Nephron progenitor cell (in vitro differentiated cells): ENCODE measurements at regions not wholly inside any gene's neighbourhood (a gene's known extent, or its start where the extent isn't known, plus 50 kb on each side); places are given as distances from the start of the nearest gene placed in this dataset.

ENCODE experiments used
- DNase-seq: peaks from one replicate; pipeline ENCODE4 v3.0.0; 2021
- H3K27ac Mint-ChIP-seq: 2 replicates; pipeline ENCODE4 v1.8.0; 2021; ENCODE audit warnings: mild to moderate bottlenecking, moderate library complexity, mixed read lengths
- H3K27me3 Mint-ChIP-seq: 2 replicates; pipeline ENCODE4 v1.8.0; 2021; ENCODE audit warnings: mild to moderate bottlenecking, low read depth, mixed read lengths; ENCODE audit not compliant: poor library complexity
- H3K36me3 Mint-ChIP-seq: 2 replicates; pipeline ENCODE4 v1.8.0; 2021; ENCODE audit warnings: low read depth, mixed read lengths
- H3K4me1 Mint-ChIP-seq: 2 replicates; pipeline ENCODE4 v1.8.0; 2021; ENCODE audit warnings: mixed read lengths
- H3K4me3 Mint-ChIP-seq: 2 replicates; pipeline ENCODE4 v1.8.0; 2021; ENCODE audit warnings: mild to moderate bottlenecking, moderate library complexity, mixed read lengths
- H3K9me3 Mint-ChIP-seq: 2 replicates; pipeline ENCODE4 v1.8.0; 2021; ENCODE audit warnings: mild to moderate bottlenecking, moderate library complexity, mixed read lengths
- TF ChIP-seq, protein P1 (sequence below): fragments of 200-600 bp; sonication (generic); IDR thresholded peaks from 2 replicates; pipeline ENCODE4 v1.5.0; 2021; ENCODE audit warnings: antibody characterized with exemption

DNA sequence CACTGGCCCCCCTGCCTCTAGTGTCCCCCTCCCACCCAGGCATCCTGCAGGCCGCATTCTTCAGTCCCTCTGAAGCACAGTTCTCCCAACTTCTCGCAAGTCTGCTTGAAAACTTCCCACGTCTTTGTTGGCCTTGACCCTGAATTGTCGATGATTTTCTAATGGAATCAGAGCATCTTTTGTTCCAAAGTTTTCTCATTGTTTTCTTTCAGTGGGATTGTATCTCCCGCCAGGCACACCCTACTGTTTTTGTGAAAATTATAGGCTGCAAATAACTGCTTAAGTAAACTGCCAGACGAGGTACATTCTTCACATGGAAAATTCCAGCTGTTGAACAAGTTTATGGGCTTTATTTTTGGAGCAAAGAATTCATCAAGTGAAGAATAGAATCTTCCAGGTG is 122.6 kb upstream of the SLC25A48 start:
- peaks cover 10% of the 10 kb centered on the region for H3K27me3 Mint-ChIP-seq
- H3K4me1 Mint-ChIP-seq = peaks cover 22% of the 10 kb centered on the region
- H3K27ac Mint-ChIP-seq = no peak overlapping the region
- DNase-seq = no peak
- TF ChIP-seq, protein P1, sequence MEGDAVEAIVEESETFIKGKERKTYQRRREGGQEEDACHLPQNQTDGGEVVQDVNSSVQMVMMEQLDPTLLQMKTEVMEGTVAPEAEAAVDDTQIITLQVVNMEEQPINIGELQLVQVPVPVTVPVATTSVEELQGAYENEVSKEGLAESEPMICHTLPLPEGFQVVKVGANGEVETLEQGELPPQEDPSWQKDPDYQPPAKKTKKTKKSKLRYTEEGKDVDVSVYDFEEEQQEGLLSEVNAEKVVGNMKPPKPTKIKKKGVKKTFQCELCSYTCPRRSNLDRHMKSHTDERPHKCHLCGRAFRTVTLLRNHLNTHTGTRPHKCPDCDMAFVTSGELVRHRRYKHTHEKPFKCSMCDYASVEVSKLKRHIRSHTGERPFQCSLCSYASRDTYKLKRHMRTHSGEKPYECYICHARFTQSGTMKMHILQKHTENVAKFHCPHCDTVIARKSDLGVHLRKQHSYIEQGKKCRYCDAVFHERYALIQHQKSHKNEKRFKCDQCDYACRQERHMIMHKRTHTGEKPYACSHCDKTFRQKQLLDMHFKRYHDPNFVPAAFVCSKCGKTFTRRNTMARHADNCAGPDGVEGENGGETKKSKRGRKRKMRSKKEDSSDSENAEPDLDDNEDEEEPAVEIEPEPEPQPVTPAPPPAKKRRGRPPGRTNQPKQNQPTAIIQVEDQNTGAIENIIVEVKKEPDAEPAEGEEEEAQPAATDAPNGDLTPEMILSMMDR = no peak
- no peak overlapping the region for H3K4me3 Mint-ChIP-seq
- H3K9me3 Mint-ChIP-seq = no peaks in the 10 kb centered on the region
- no peaks in the 10 kb centered on the region for H3K36me3 Mint-ChIP-seq

DNA sequence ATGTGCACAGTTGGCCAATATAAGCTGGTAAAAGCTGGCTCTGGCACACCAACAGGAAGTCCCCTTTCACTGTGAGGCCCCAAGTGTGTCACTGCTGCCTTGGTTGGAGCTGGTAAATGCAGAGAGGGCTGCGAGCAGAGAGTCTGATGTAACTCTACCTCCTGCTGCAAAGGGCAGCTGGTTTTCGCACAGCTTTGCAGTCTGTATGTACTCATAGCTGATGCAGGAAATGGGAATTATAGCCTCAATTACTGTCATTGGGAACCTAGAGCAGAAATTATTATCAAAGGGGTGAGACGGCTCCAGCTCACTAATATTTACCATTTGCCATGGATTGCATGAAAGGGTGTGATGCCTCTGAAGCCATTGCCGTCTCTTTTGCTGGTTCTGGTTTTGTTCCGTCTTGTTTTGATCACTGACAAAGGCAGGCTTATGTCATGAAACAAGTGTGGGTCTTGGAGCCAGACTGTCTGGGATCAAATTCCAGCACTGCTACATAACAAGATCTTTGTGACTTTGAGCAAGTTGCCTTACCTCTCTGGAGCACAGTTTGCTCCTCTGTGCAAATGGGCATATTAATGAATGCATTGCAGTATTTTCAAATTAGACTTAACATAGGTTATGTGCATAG is 124.3 kb upstream of the SLC25A48 start:
- no peak overlapping the region for H3K27ac Mint-ChIP-seq
- DNase-seq = no peak

DNA sequence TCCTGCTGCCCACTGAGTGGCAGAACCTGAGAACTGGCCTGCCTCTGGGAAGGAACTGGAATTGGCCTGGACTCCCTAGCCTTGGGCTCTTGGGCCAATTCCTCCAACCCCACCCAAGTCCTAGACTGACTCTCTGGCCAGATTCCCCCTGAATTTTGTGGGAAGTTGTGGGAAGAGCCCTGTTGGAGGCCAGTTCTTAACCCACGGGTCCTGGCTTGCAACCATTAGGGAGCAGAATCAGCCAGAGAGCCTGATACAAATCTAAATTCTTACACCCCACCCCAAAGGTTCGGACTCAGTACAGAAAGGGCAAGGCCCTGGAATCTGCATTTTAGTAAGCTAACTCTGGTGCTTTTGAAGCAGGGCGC is 125.3 kb upstream of the SLC25A48 start:
- no peak for DNase-seq
- Mint-ChIP-seq H3K9me3 (no peaks in the 10 kb centered on the region), H3K36me3 (no peaks in the 10 kb centered on the region), H3K27ac (no peak overlapping the region), H3K27me3 (peaks cover 10% of the 10 kb centered on the region), H3K4me3 (no peak overlapping the region), H3K4me1 (peaks cover 41% of the 10 kb centered on the region)
- TF ChIP-seq, protein P1 = no peak

More for the DNA sequence above, 124.3 kb upstream of the SLC25A48 start:
- TF ChIP-seq, protein P1 = no peak
- Mint-ChIP-seq H3K4me3 (no peak overlapping the region), H3K4me1 (peaks cover 39% of the 10 kb centered on the region), H3K27me3 (peaks cover 10% of the 10 kb centered on the region), H3K36me3 (no peaks in the 10 kb centered on the region), H3K9me3 (no peaks in the 10 kb centered on the region)

DNA sequence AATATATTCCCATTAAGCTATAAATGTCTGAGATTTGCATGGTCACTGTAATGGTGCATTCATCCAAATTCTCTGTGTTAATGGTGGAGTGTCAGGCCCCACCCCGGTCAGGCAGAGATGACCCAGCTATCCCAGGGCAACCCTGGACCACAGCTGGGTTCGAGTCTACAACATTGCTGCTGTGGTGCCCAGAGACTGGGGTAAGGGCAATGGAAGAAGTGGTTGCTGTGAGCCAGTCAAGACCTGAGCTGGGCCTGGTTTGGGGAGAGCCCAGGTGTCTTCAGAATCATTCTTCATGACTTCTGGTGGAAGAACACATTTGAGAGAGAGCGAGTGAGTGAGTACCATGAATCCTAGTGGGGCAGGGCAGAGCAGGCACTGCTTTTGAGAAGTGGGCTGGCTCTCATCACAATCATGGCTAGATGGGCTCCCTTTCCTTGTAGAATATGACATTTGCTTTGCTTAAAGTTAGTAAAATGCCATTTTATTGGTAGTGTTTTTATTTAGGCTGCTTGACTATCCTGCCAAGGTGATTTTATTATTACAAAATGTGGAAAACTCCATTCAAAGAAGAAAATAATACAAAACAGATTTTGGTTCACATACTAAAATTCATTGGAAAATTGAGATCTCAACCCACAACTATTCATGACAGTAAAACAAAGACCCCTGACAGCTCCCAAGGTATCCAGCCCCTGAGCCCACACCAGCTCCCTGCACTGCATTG is 125.8 kb upstream of the SLC25A48 start:
- no peaks in the 10 kb centered on the region for H3K36me3 Mint-ChIP-seq
- H3K27me3 Mint-ChIP-seq = peaks cover 8% of the 10 kb centered on the region
- H3K9me3 Mint-ChIP-seq = no peaks in the 10 kb centered on the region
- TF ChIP-seq, protein P1 = no peak
- no peak for DNase-seq
- no peak overlapping the region for H3K27ac Mint-ChIP-seq
- H3K4me1 Mint-ChIP-seq = peaks cover 41% of the 10 kb centered on the region
- H3K4me3 Mint-ChIP-seq = no peak overlapping the region

DNA sequence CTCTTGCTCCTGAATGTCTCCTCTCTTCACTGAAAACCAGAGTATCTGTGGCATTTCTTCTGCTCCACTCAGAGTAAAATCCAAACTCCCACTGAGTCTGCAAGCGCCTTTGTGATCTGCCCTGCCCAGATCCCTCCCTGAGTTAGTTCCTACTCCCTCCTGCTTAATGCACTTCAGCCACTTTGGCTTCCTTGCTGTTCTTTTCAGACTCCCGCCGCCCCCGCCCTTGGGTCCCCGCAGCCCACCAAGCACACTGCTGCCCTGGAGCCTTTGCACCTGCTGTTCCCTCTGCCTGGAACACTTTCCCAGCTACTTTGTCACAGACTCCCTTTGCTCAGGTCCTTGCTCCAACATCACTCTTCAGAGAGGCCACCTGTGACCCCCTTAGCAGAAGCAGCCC is 127.2 kb upstream of the SLC25A48 start:
- no peaks in the 10 kb centered on the region for H3K9me3 Mint-ChIP-seq
- peaks cover 2% of the 10 kb centered on the region for H3K27me3 Mint-ChIP-seq
- H3K4me3 Mint-ChIP-seq = no peak overlapping the region
- DNase-seq = no peak
- TF ChIP-seq, protein P1 = no peak
- H3K27ac Mint-ChIP-seq = no peak overlapping the region
- no peaks in the 10 kb centered on the region for H3K36me3 Mint-ChIP-seq
- peaks cover 41% of the 10 kb centered on the region for H3K4me1 Mint-ChIP-seq

DNA sequence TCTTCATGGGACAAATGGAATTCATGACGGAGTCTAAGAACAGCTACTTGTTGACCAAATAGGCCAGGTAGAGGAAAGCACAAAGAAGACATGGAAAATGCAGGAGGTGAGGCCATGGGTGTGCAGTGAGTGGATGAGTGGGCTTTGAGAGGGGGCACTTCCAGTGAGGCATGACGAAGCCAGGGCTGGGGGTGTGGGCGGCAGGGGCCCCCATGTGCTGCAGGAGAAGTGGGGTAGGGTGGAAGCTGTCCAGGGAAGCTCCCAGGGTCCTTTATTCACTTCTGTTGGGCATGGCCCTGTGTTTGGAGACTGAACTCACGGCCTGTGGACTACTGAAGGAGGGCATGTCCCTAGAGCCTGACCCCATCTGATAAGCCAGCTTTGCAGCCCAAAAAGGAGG is 127.6 kb upstream of the SLC25A48 start:
- no peak overlapping the region for H3K27ac Mint-ChIP-seq

More for the DNA sequence above, 127.6 kb upstream of the SLC25A48 start:
- H3K36me3 Mint-ChIP-seq = no peaks in the 10 kb centered on the region
- no peak for DNase-seq
- no peaks in the 10 kb centered on the region for H3K9me3 Mint-ChIP-seq
- peaks cover 2% of the 10 kb centered on the region for H3K27me3 Mint-ChIP-seq
- TF ChIP-seq, protein P1 = no peak
- H3K4me1 Mint-ChIP-seq = peaks cover 41% of the 10 kb centered on the region
- H3K4me3 Mint-ChIP-seq = no peak overlapping the region
